Activated CD8-positive, alpha-beta memory T cell treated with anti-CD3 and anti-CD28 coated beads for 48 hours (primary cell): ENCODE measurements at regions not wholly inside any gene's neighbourhood (a gene's known extent, or its start where the extent isn't known, plus 50 kb on each side); places are given as distances from the start of the nearest gene placed in this dataset.
"Not testable (repeated sequence)": the region's sequence is repeated elsewhere in the genome, so short reads cannot be mapped to it uniquely, and the experiment has no call there.

ENCODE experiments used
- DNase-seq, 3 experiments: peaks; one replicate each; pipeline ENCODE4 v3.0.0-alpha.2; 2020; ENCODE audit warnings: low read depth in 2 of 3, low spot score in 2 of 3

- no peak for DNase-seq
Observed at GRCh38 chrX:43218198-43218597, 437.9 kb upstream of the MAOA start.

DNA sequence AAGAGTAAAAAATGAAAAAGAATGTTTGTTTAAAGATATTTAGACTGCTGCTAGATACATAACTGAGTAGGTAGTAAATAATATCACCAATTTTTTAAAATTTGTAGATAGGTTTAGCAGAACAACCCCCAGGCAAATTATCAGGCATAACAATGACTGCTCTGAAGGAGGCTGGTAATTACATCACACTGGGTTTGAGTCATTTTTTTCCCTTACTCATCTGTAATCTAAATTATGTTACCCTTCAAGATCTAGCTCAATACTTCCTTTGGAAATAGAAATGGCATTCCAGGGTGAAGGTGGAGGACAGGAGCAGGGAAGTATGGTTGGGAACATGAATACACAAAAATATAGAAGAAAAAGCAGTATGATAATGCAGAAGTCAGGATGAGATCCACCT is 431.6 kb upstream of the MAOA start:
- no peak for DNase-seq

DNA sequence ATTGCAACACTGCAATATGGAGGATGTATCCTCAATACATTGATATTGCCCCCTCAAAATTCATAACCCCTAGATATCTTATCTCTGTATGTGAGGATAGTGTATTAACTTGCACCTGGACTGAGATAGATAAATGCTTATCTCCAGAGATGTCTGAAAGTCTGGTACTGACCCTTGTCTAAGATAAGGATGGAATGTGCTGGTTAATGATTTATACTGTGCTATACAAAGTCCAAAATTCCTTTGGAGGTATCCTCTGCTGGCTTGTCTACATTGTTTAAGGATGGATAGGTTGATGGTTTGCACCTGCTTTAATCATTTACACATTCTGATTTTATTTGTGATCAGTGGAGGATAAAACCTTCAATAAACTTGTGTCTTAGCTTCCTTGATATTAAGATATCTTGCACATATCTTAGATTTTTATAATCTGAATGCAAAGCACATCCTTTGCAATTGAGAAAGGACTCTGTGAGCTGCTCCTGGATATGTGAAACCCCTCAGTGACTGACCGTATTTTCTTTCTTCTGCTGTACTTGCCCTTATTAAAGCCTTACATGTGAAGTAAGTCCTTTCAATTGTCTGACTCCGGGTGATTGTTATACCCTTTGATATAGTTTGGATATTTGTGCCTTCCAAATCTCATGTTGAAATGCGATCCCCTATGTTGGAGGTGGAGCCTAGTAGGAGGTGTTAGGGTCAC is 430.3 kb upstream of the MAOA start:
- DNase-seq, result no peak

- DNase-seq, result no peak
Observed at GRCh38 chrX:43238461-43238945, 417.6 kb upstream of the MAOA start.

DNA sequence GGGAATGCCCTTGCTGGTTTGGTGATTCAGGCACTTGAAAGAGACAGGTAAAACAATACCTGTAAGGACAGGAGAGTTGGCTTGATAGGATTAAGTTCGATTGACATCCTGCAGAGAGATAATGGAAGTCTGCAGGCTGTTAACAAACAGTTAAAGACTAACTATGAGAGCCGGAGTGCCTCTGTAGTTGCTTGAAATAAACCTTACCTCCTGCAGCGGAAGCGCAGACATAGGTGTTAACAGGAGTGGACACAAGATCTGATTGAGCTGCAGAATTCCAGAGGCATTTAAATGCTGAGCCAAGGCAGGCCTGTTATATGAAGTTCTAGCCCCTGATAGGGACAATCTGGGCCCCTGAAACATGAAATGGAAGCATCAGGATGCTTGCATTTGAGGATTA is 416.7 kb upstream of the MAOA start:
- DNase-seq, result no peak

DNA sequence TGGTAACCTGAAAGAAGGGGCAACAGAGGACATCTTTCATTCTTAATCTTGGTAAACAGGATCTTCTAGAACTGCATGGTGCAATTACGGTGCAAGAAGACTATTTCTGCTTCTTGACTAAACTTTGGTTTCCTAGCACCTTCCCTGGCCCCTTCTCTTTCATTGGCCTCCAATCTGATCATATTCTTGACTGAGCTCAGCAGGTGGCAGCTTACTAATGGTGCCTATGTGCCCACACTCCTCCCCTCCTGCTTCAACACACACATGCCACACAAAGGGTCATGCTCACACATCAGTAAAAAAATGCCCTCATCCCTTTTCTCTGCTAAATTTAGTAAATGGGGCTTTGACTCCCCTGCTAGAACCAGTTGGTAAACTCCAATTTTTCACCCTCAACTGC is 400.5 kb upstream of the MAOA start:
- no peak for DNase-seq

GRCh38 chrX:43266487-43266886 is 389.6 kb upstream of the MAOA start:
- no peak for DNase-seq

GRCh38 chrX:43267652-43268051 is 388.4 kb upstream of the MAOA start:
- DNase-seq, result no peak

GRCh38 chrX:43269201-43269600 is 386.9 kb upstream of the MAOA start:
- no peak for DNase-seq

GRCh38 chrX:43277879-43278278 is 378.2 kb upstream of the MAOA start:
- DNase-seq, result no peak

DNA sequence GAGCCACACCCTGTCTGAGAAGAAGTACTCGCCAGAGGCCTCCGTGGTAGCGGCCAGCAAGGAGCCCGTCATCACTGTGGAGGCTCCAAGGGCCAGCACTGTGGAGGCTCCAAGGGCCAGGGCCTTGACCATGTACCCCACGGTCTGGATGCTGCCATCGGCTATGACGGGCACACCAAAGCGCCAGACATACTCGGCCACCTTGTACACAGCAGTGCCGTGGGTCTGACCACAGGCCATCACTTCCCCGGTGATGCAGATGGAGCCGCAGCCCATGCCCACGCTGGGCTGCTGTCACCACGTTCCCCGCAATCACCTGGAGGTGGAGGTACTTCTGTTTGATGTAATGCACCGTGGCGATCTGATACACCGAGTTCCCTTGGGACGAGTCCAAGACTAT is 377.7 kb upstream of the MAOA start:
- DNase-seq, result no peak

- no peak for DNase-seq
Observed at GRCh38 chrX:43279341-43279808, 376.7 kb upstream of the MAOA start.

DNA sequence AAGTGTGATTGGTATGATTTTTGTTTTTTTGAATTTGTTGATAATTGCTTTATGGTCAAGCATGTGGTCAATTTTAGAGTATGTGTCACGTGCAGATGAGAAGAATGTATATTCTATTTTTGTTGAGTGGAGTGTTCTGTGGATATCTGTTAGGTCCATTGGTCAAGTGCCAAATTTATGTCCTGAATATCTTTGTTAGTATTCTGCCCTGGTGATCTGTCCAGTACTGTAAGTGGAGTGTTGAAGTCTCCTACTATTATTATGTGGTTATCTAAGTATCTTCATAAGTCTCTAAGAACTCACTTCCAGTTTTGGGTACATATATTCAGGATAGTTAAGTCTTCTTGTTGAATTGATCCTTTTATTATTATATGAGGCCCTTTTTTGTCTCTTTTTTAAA is 372.9 kb upstream of the MAOA start:
- DNase-seq, result no peak

DNA sequence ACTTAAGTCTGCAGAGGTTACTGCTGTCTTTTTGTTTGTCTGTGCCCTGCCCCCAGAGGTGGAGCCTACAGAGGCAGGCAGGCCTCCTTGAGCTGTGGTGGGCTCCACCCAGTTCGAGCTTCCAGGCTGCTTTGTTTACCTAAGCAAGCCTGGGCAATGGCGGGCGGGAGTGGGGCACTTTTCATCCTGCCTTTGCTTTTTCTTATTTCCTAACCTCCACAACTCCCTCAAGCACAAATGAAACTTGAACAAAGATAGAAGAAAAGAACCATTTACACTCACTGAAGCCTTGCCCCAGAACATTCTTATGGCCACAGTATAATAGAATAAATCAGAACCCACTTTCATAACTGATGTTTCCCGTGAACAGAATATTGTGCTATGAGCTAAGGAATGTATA is 344.5 kb upstream of the MAOA start:
- DNase-seq, result not testable (repeated sequence)

DNA sequence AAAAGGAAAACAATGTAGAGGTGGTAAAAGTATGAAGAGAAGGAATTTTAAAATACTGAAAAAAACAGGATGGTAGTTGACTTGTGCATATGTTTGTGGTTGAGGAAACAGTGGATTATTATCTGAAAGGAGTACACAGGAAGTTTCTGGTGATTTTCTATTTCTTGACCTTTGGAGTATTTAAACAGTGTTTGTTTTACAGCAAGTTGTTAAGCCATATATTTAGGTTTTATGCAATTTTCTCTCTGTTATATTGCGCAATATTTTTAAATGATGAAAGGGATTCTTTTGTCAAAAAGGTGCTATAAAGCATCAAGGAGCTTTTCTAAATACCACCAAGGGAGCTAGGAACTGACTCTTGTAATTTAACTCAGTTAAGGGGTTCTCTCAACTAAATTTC is 343.1 kb upstream of the MAOA start:
- DNase-seq, result no peak

- DNase-seq, result no peak
Observed at GRCh38 chrX:43314525-43314924, 341.6 kb upstream of the MAOA start.

GRCh38 chrX:43315622-43316021 is 340.5 kb upstream of the MAOA start:
- DNase-seq, result no peak

DNA sequence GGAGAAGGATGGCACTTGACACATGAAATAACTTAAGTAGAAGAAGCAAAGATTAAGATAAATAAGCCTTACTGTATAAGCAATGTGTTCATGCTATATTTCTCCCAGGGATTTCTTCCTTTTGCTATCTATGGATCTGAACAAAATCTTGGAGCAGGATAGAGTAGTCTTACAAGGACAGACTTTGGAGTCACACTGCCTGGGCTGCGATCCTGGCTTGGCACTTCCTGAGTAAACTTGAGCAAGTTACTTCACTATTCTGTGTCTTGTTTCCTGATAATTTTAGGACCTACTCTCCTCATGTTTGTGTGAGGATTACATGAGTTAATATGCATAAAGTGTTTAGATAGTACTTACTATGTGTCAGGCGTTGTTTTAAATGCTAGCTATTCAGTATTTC is 340.0 kb upstream of the MAOA start:
- DNase-seq, result no peak

DNA sequence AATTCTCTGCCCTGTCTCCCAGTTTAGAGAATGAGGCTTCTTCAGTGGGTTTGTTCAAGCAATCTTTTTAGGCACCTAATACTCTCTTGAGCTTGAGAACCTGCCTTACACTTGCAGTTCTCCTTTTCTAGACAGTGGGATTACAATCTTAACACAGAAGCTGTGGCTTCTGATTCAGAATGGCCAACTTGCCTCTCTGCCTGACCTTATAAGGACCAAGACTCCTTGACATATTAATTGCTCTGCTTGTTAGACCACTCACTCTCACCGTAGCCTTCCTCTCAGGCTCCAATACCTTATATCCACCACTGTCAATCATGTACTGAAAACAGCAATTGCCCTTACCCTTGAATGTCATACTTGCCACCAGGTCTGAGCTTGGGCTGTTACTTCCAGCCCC is 338.7 kb upstream of the MAOA start:
- DNase-seq, result no peak

DNA sequence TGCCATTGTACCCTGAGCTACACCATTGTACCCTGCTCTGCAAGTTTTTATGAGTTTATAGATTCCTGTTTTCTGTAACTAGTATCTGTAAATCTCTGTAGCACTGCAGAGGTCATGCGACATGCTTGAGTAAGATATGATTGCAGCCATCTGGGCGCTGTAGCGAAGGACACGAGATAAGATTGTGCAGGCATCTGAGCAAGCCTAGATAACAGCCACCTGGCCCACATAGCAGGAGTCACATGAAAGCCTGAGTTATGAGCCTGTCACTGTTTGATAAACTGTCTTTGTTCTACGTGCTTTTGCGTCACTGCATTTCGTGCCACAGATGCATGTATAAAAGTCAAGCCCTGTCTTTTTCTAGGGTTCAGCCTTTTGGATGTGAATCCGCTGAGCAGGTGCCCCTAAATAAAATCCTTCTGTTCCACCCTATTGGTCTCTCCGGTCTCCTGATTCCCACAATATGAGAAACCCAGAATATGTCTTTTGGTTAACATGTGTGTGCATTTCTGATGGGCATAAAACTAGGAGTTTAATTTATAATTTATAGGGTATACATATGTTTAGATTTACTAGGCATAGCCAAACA is 327.6 kb upstream of the MAOA start:
- DNase-seq, result no peak

DNA sequence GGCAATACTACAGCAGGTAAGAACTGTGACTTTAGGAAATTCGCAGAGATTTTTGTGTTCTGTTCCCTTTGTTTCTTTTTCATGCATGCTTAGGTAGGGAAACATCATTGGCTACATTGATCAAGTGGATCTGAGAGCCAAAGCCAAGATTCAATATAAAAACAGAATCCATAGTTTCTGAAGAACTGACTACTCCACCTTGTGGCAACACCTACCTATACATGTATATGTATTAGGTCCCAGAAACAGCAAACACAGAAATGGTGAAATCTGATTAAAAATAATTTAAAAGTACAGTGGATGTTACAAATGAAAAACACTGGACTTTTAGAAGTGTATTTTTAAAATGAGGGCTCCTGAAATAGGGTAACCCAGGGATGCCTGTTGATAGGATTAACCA is 322.6 kb upstream of the MAOA start:
- no peak for DNase-seq

- DNase-seq, result no peak
Observed at GRCh38 chrX:43345166-43345565, 310.9 kb upstream of the MAOA start.

- no peak for DNase-seq
Observed at GRCh38 chrX:43349363-43349762, 306.7 kb upstream of the MAOA start.
